ENCODE measurements at regions not wholly inside any gene's neighbourhood (a gene's known extent, or its start where the extent isn't known, plus 50 kb on each side); places are given as distances from the start of the nearest gene placed in this dataset.

DNA sequence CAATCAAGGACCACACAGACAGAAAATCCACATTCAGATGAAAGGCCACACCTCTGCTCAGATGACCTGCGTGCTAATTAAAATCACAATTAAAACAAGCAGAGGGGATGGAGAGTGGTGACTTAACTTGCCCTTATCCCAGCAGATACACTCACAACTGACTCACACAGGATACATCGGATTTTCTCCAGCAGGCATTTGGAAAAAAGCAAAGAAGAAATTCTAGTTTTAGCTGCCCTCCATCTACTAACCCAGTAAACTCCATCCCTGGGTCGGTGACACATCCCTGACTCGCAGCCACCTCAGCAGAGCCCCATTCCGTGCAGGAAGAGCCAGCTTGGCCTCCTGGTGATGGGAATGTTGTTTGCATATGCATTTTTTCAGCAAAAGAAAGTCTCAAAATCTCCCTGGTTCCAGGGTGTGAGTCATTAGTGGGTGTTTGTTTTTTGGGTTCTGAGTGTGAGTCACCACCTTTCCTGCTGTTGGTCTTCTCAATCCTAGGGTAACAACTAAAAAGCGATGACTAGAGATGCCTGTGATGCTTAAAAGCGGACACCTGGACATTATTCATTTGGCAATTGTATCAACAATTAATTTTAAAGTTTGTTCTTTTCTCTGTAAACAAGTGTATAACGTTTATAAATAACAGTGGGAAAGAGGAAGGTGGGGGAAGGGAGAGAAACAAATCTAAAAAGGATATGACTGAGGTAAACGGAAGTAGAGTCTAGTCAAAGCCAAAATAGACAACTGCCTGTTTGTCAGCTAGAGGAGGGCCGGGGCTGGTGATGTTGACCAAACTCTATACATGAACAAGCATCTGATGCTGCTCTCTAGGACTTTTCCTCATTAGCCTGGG lies 49.8 kb upstream of the SLC4A7 start:
- peak; percentile 38 for DNase-seq (ENCODE audit: low read depth)
- no peak overlapping the region for H3K4me3 ChIP-seq (ENCODE audit: low read depth, low read length)
- TF ChIP-seq, protein P1, sequence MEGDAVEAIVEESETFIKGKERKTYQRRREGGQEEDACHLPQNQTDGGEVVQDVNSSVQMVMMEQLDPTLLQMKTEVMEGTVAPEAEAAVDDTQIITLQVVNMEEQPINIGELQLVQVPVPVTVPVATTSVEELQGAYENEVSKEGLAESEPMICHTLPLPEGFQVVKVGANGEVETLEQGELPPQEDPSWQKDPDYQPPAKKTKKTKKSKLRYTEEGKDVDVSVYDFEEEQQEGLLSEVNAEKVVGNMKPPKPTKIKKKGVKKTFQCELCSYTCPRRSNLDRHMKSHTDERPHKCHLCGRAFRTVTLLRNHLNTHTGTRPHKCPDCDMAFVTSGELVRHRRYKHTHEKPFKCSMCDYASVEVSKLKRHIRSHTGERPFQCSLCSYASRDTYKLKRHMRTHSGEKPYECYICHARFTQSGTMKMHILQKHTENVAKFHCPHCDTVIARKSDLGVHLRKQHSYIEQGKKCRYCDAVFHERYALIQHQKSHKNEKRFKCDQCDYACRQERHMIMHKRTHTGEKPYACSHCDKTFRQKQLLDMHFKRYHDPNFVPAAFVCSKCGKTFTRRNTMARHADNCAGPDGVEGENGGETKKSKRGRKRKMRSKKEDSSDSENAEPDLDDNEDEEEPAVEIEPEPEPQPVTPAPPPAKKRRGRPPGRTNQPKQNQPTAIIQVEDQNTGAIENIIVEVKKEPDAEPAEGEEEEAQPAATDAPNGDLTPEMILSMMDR (IDR thresholded peaks at IDR 0.05; ENCODE audit: low read depth, low read length, missing control alignments), result no peak

All from GM12864 (cell line).